ENCODE measurements at regions not wholly inside any gene's neighbourhood (a gene's known extent, or its start where the extent isn't known, plus 50 kb on each side); places are given as distances from the start of the nearest gene placed in this dataset.

DNA sequence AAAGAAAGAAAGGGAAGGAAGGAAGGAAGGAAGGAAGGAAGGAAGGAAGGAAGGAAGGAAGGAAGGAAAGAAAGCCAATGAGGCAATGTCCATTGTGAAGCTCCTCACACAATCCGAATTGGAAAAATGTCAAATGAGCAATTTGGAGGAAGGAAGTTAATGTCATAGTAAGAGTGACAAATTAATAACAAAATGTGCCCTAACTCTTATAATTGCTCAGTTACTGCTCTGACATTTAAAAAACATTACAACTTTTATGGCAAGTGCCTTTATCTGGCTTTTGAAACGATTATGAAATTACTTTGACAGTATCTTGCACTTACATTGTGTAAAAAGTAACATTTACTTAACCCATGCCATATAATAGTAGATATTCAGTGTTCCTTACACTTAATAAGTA is 96.5 kb upstream of the EFHC2 start:
- TF ChIP-seq, protein P1, sequence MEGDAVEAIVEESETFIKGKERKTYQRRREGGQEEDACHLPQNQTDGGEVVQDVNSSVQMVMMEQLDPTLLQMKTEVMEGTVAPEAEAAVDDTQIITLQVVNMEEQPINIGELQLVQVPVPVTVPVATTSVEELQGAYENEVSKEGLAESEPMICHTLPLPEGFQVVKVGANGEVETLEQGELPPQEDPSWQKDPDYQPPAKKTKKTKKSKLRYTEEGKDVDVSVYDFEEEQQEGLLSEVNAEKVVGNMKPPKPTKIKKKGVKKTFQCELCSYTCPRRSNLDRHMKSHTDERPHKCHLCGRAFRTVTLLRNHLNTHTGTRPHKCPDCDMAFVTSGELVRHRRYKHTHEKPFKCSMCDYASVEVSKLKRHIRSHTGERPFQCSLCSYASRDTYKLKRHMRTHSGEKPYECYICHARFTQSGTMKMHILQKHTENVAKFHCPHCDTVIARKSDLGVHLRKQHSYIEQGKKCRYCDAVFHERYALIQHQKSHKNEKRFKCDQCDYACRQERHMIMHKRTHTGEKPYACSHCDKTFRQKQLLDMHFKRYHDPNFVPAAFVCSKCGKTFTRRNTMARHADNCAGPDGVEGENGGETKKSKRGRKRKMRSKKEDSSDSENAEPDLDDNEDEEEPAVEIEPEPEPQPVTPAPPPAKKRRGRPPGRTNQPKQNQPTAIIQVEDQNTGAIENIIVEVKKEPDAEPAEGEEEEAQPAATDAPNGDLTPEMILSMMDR (IDR thresholded peaks at IDR 0.05; ENCODE audit: low read depth, low read length, missing input control): no peak
- TF ChIP-seq SP1 (IDR thresholded peaks at IDR 0.05) (no peak), YY1 (IDR thresholded peaks at IDR 0.05) (no peak), GABPA (IDR thresholded peaks at IDR 0.05 in 1 of 2, conservative IDR thresholded peaks at IDR 0.05 in 1 of 2) (no peak), FOXA1 (IDR thresholded peaks at IDR 0.05) (no peak), FOXA2 (IDR thresholded peaks at IDR 0.05) (no peak)
- TF ChIP-seq, protein P2, sequence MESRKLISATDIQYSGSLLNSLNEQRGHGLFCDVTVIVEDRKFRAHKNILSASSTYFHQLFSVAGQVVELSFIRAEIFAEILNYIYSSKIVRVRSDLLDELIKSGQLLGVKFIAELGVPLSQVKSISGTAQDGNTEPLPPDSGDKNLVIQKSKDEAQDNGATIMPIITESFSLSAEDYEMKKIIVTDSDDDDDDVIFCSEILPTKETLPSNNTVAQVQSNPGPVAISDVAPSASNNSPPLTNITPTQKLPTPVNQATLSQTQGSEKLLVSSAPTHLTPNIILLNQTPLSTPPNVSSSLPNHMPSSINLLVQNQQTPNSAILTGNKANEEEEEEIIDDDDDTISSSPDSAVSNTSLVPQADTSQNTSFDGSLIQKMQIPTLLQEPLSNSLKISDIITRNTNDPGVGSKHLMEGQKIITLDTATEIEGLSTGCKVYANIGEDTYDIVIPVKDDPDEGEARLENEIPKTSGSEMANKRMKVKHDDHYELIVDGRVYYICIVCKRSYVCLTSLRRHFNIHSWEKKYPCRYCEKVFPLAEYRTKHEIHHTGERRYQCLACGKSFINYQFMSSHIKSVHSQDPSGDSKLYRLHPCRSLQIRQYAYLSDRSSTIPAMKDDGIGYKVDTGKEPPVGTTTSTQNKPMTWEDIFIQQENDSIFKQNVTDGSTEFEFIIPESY (IDR thresholded peaks at IDR 0.05): no peak
- TF ChIP-seq, protein P3, sequence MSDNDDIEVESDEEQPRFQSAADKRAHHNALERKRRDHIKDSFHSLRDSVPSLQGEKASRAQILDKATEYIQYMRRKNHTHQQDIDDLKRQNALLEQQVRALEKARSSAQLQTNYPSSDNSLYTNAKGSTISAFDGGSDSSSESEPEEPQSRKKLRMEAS (IDR thresholded peaks at IDR 0.05): no peak
- TF ChIP-seq, protein P4, sequence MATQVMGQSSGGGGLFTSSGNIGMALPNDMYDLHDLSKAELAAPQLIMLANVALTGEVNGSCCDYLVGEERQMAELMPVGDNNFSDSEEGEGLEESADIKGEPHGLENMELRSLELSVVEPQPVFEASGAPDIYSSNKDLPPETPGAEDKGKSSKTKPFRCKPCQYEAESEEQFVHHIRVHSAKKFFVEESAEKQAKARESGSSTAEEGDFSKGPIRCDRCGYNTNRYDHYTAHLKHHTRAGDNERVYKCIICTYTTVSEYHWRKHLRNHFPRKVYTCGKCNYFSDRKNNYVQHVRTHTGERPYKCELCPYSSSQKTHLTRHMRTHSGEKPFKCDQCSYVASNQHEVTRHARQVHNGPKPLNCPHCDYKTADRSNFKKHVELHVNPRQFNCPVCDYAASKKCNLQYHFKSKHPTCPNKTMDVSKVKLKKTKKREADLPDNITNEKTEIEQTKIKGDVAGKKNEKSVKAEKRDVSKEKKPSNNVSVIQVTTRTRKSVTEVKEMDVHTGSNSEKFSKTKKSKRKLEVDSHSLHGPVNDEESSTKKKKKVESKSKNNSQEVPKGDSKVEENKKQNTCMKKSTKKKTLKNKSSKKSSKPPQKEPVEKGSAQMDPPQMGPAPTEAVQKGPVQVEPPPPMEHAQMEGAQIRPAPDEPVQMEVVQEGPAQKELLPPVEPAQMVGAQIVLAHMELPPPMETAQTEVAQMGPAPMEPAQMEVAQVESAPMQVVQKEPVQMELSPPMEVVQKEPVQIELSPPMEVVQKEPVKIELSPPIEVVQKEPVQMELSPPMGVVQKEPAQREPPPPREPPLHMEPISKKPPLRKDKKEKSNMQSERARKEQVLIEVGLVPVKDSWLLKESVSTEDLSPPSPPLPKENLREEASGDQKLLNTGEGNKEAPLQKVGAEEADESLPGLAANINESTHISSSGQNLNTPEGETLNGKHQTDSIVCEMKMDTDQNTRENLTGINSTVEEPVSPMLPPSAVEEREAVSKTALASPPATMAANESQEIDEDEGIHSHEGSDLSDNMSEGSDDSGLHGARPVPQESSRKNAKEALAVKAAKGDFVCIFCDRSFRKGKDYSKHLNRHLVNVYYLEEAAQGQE (IDR thresholded peaks at IDR 0.05): no peak
